ENCODE measurements at regions not wholly inside any gene's neighbourhood (a gene's known extent, or its start where the extent isn't known, plus 50 kb on each side); places are given as distances from the start of the nearest gene placed in this dataset.

GRCh38 chr18:52190631-52191030 is 149.4 kb upstream of the DCC start:
- TF ChIP-seq, protein P1, sequence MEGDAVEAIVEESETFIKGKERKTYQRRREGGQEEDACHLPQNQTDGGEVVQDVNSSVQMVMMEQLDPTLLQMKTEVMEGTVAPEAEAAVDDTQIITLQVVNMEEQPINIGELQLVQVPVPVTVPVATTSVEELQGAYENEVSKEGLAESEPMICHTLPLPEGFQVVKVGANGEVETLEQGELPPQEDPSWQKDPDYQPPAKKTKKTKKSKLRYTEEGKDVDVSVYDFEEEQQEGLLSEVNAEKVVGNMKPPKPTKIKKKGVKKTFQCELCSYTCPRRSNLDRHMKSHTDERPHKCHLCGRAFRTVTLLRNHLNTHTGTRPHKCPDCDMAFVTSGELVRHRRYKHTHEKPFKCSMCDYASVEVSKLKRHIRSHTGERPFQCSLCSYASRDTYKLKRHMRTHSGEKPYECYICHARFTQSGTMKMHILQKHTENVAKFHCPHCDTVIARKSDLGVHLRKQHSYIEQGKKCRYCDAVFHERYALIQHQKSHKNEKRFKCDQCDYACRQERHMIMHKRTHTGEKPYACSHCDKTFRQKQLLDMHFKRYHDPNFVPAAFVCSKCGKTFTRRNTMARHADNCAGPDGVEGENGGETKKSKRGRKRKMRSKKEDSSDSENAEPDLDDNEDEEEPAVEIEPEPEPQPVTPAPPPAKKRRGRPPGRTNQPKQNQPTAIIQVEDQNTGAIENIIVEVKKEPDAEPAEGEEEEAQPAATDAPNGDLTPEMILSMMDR (IDR thresholded peaks at IDR 0.05; ENCODE audit: insufficient read depth, low read length): no peak
- TF ChIP-seq POLR2AphosphoS5 (IDR thresholded peaks at IDR 0.05; ENCODE audit: low read depth) (no peak), GABPA (IDR thresholded peaks at IDR 0.05; ENCODE audit: low read depth) (no peak)

Data from HL-60 (cell line).